GM18502 (cell line): ENCODE measurements at regions not wholly inside any gene's neighbourhood (a gene's known extent, or its start where the extent isn't known, plus 50 kb on each side); places are given as distances from the start of the nearest gene placed in this dataset.
"Not testable (repeated sequence)": the region's sequence is repeated elsewhere in the genome, so short reads cannot be mapped to it uniquely, and the experiment has no call there.

Source experiments
- ATAC-seq: cut with Tn5 transposase; IDR thresholded peaks from one replicate; pipeline ENCODE4 v1.9.1; 2021; ENCODE audit warnings: mild to moderate bottlenecking; ENCODE audit not compliant: unreplicated experiment, poor library complexity

- ATAC-seq, result peak; percentile 66
Measured at GRCh38 chr6:6091608-6092002, 84.9 kb upstream of the NRN1 start.

- peak; percentile 40 for ATAC-seq
Measured at GRCh38 chr6:6090861-6091607, 84.3 kb upstream of the NRN1 start.

GRCh38 chr6:6085928-6086668, 79.4 kb upstream of the NRN1 start:
- ATAC-seq, result peak; percentile 69

GRCh38 chr6:6080975-6081374, 74.2 kb upstream of the NRN1 start:
- ATAC-seq, result no peak

GRCh38 chr6:6074190-6074589, 67.5 kb upstream of the NRN1 start:
- no peak for ATAC-seq

GRCh38 chr6:6068157-6068556, 61.4 kb upstream of the NRN1 start:
- not testable (repeated sequence) for ATAC-seq

GRCh38 chr6:6058054-6058444, 51.3 kb upstream of the NRN1 start:
- no peak for ATAC-seq

GRCh38 chr6:6057442-6058053, 50.8 kb upstream of the NRN1 start:
- ATAC-seq, result peak; percentile 54
